Common myeloid progenitor, CD34-positive (primary cell): ENCODE measurements at regions not wholly inside any gene's neighbourhood (a gene's known extent, or its start where the extent isn't known, plus 50 kb on each side); places are given as distances from the start of the nearest gene placed in this dataset.

ENCODE experiments used
- CTCF ChIA-PET: fragments of 350-600 bp; sonication (Branson Sonifier 250); formaldehyde crosslinking; loops from one replicate; lab custom pipeline; 2021; ENCODE audit warnings: antibody characterized with exemption; lab: Charles Lee
- POLR2A ChIA-PET: fragments of 350-600 bp; sonication (Branson Sonifier 250); formaldehyde crosslinking; loops from one replicate; lab custom pipeline; 2021; ENCODE audit warnings: antibody characterized with exemption; lab: Charles Lee
- DNase-seq, 3 donors: peaks; one replicate each; pipeline versions ENCODE4 v3.0.0 to v3.0.0-alpha.2; 2013
- H3K27ac ChIP-seq, 2 experiments: 1 replicate in 1 of 2; 2 replicates in 1 of 2; pipeline ENCODE4 v1.7.0; 2013; ENCODE audit warnings: inconsistent platforms in 2 of 2, low read length in 2 of 2, mild to moderate bottlenecking in 2 of 2, low read depth in 1 of 2, moderate library complexity in 1 of 2; ENCODE audit not compliant: severe bottlenecking in 2 of 2, insufficient read depth in 1 of 2, poor library complexity in 1 of 2
- H3K27me3 ChIP-seq, 5 experiments: replicated peaks in 2 of 5; 1 replicate in 3 of 5; 2 replicates in 2 of 5; pipeline versions ENCODE4 v1.6.1 to v1.7.0; 2013; ENCODE audit warnings: low read length in 4 of 5, mild to moderate bottlenecking in 2 of 5, moderate library complexity in 2 of 5, inconsistent platforms in 1 of 5; ENCODE audit not compliant: insufficient read depth in 5 of 5, control insufficient read depth in 4 of 5
- H3K36me3 ChIP-seq, 4 experiments: 1 replicate in 2 of 4; 2 replicates in 2 of 4; pipeline versions ENCODE4 v1.6.1 to v1.7.0; 2013; ENCODE audit warnings: low read length in 3 of 4, control low read depth in 1 of 4, mild to moderate bottlenecking in 1 of 4; ENCODE audit not compliant: control insufficient read depth in 4 of 4, insufficient read depth in 4 of 4
- H3K4me1 ChIP-seq, 4 experiments: 1 replicate in 3 of 4; 2 replicates in 1 of 4; pipeline versions ENCODE4 v1.6.1 to v1.7.1; 2013; ENCODE audit warnings: low read length in 3 of 4, mild to moderate bottlenecking in 3 of 4, control low read depth in 1 of 4, inconsistent platforms in 1 of 4, moderate library complexity in 1 of 4; ENCODE audit not compliant: control insufficient read depth in 4 of 4, insufficient read depth in 4 of 4; ENCODE audit errors: control extremely low read depth in 1 of 4
- H3K4me3 ChIP-seq, 7 experiments: 1 replicate in 4 of 7; 2 replicates in 3 of 7; pipeline versions ENCODE4 v1.5.1 to v1.7.0; 2013; ENCODE audit warnings: mild to moderate bottlenecking in 7 of 7, low read length in 6 of 7, moderate library complexity in 6 of 7, inconsistent platforms in 2 of 7, low read depth in 2 of 7, control low read depth in 1 of 7; ENCODE audit not compliant: insufficient read depth in 4 of 7, control insufficient read depth in 1 of 7; ENCODE audit errors: extremely low read depth in 1 of 7
- H3K9me3 ChIP-seq, 5 experiments: 1 replicate in 4 of 5; 2 replicates in 1 of 5; pipeline versions ENCODE4 v1.6.1 to v1.7.1; 2013; ENCODE audit warnings: low read length in 4 of 5, mild to moderate bottlenecking in 2 of 5, inconsistent platforms in 1 of 5, low read depth in 1 of 5, moderate library complexity in 1 of 5; ENCODE audit not compliant: control insufficient read depth in 4 of 5, insufficient read depth in 2 of 5; ENCODE audit errors: control extremely low read depth in 1 of 5
- WGBS: methylation state at CpG from one replicate; pipeline ENCODE4 v1.1.5; 2013; ENCODE audit not compliant: insufficient coverage; 5-methylcytosine and 5-hydroxymethylcytosine counted together

DNA sequence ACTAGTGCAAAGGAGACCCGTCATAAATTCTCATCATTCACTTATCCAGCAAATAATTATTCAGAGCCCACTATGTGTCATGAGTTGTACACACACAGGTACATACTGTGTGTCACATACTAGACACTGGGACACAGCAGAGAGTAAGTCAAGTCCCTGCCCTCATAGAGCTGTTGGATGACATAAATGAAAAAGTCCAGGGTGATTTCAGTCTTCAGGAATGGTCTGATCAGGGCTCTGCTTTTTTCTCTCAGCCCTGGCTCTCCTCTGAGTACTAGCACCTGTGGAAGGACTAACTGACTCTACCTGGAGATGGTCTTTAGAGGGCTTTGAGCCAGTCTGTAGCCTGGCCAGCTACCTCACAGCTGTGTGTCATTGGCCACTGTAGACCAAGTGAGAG, 198.0 kb upstream of the LEF1 start:
- Histone ChIP-seq H3K4me1 (peaks cover 0 to 3% (median 0%) of the 10 kb centered on the region in 4 experiments), H3K27ac (no peak overlapping the region), H3K4me3 (no peak overlapping the region), H3K27me3 (no peaks in the 10 kb centered on the region), H3K9me3 (no peaks in the 10 kb centered on the region), H3K36me3 (no peaks in the 10 kb centered on the region)
- 83% methylated on average over 1 of the region's 1 CpG for WGBS
- ChIA-PET CTCF (interaction anchor here (0.6 kb wide), 1 partner anchor 251 kb away, joined by 3 read pairs; no protein-coding TSS in a partner anchor), POLR2A (no interaction called here)
- DNase-seq, result no peak

DNA sequence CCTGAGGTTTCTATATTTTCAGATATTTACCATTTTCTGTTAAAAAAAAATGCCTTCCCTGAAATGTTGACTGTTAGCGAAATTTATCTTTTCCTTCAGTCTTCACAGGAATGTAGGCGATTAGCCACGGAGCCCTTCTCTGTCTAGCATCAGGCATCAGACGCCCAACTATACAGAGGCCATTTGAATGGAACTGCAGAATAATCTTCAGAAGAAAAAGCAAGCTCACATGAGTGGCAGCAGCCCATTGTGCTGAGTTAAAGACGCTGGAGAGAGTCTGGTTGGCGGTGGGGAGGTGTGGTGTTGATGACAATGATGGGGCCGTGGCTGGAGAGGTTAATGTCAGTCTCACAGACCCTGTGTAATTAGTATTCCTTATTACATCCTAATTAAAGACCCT, 196.8 kb upstream of the LEF1 start:
- Histone ChIP-seq H3K27ac (no peak overlapping the region), H3K27me3 (no peaks in the 10 kb centered on the region), H3K4me1 (peaks cover 0 to 14% (median 7%) of the 10 kb centered on the region in 4 experiments), H3K9me3 (no peaks in the 10 kb centered on the region), H3K36me3 (no peaks in the 10 kb centered on the region), H3K4me3 (no peak overlapping the region)
- POLR2A ChIA-PET, result no interaction called here
- no peak for DNase-seq
- 94% methylated on average over 4 of the region's 7 CpGs for WGBS
- CTCF ChIA-PET, result no interaction called here

DNA sequence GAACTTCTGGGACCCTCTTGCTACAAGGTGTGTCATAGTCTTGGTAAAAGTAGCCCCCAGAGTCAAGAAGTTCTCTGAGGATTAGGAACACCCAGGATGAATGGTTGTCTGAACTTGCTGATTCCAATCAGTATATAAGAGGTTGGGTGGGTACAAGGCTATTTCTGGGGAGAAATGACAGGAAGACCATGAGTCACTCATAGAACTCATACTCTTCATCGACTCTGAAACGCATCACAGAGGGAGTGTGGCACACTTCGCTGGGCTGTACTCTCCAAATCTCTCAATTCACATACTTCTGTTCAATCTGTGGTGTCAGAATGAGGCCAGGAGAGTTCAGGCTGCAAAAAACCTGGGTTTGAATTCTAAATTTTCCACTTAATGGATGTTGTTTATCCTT, 193.2 kb upstream of the LEF1 start:
- ChIA-PET POLR2A (no interaction called here), CTCF (no interaction called here)
- Histone ChIP-seq H3K27me3 (no peaks in the 10 kb centered on the region), H3K9me3 (no peaks in the 10 kb centered on the region), H3K4me1 (peaks cover 0 to 24% (median 16%) of the 10 kb centered on the region in 4 experiments), H3K4me3 (no peak overlapping the region), H3K36me3 (no peaks in the 10 kb centered on the region), H3K27ac (no peak overlapping the region)
- peak in 1 of 3 donors; percentile 20 for DNase-seq
- WGBS, result 100% methylated on average over 2 of the region's 3 CpGs

DNA sequence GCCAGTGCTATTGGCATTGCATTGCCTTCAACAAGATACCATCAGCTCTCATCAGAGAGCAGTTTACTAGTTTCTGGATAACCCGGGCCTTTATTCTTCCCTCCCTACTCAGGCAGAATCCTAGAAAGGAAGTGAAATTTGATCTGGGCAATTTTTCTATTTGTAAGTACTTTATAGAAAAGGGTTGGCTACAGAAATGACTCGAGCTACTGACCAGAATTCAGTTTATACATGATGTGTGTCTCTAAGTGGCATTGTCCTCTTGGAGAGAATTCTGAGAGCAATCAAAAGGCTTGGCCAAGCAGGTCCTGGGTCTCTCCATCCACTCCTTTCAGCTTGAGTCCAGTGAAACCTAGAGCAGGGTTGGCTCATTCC, 192.7 kb upstream of the LEF1 start:
- Histone ChIP-seq H3K27me3 (no peaks in the 10 kb centered on the region), H3K36me3 (no peaks in the 10 kb centered on the region), H3K27ac (peak overlapping the region in 1 of 2 experiments; percentile 33), H3K4me3 (no peak overlapping the region), H3K4me1 (peaks cover 0 to 26% (median 17%) of the 10 kb centered on the region in 4 experiments), H3K9me3 (no peaks in the 10 kb centered on the region)
- WGBS, result 75% methylated on average over 1 of the region's 2 CpGs
- CTCF ChIA-PET, result interaction anchor here (1.4 kb wide), 1 partner anchor 20 kb away, joined by 4 read pairs; no protein-coding TSS in a partner anchor
- POLR2A ChIA-PET, result no interaction called here
- DNase-seq, result no peak

DNA sequence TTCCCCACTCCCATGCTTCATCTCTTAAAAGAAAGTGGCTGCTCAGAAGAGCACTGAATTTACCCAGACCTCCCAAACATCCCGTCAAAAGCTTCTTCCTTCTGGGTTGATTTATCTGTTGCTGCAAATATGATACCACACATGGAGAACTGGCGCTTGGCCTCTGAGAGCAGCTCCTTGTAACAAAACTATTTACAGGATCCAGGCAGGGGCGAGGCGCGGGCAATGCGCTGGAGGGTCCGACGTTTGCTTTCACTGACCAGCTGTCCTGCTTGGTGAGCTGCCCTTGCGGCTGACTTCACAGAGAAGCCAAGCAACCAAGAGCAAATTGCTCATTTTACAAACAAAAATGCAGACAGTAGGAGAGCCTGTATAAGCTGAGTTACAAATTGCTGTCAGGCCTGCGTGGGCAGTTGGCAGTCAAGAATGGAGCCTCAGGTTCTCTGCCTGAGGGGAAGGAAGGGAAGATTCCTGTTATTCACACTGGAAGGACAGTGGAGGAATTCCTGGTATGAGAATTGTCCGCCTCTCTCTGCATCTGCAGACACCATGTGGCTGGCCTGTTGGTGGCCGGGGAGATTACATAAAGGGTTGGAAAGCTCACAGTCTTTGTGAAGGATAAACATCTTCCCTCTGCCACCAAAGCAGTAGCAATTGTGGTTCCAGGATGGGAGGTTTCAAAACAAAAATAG, 192.2 kb upstream of the LEF1 start:
- WGBS, result 71% methylated on average over 10 of the region's 12 CpGs
- Histone ChIP-seq H3K9me3 (no peaks in the 10 kb centered on the region), H3K4me3 (no peak overlapping the region), H3K4me1 (peaks cover 2 to 31% (median 22%) of the 10 kb centered on the region in 4 experiments), H3K27me3 (no peaks in the 10 kb centered on the region), H3K27ac (peak overlapping the region in 1 of 2 experiments; percentile 33), H3K36me3 (no peaks in the 10 kb centered on the region)
- POLR2A ChIA-PET, result no interaction called here
- CTCF ChIA-PET, result interaction anchor here (0.6 to 1.4 kb wide), 2 partner anchors 16 to 20 kb away, joined by 3 to 4 read pairs; no protein-coding TSS in a partner anchor
- DNase-seq, result peak in 1 of 3 donors; percentile 35

DNA sequence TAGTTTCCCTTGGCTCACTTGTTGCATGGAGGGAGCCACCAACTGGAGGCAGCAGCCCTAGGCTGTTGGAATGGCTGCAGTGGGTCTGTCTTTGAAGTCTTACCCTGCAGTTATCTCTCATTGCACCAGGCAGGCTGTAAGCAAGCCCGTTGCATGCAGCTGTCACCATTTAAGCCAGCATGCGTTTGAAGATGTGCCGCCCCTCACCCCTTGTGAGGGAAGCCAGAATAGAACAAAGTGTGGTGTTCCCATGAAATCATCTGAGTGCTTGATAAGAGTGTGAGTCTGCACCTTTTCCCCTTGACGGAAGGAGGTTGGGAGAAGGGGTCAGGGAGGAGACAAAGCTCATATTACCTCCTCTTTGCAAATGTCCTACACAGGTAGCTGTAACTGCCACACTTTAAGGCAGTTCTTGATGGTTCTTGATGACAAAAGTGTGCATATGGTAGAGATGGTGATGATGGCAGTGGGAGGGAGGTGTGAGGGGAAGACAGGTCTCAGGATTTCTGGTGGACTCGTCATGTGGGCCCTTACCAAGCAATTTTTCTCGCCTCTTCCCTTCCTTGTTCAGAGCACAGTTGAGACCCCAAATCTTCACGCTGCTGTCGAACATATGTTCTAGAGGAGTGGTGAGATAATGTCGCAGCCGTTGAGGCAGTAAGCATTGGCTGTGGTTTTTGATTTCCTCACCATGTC, 191.4 kb upstream of the LEF1 start:
- ChIA-PET POLR2A (no interaction called here), CTCF (interaction anchor here (0.6 to 1.4 kb wide), 2 partner anchors 15 to 21 kb away, joined by 3 to 4 read pairs; no protein-coding TSS in a partner anchor)
- DNase-seq, result peak; percentile 72 to 92 (median 83)
- Histone ChIP-seq H3K4me1 (peaks cover 5 to 39% (median 29%) of the 10 kb centered on the region in 4 experiments), H3K36me3 (no peaks in the 10 kb centered on the region), H3K4me3 (no peak overlapping the region), H3K9me3 (no peaks in the 10 kb centered on the region), H3K27ac (peak overlapping the region; percentile 22 to 27), H3K27me3 (no peaks in the 10 kb centered on the region)
- WGBS, result 35% methylated on average over 6 of the region's 10 CpGs
